ENCODE measurements at regions not wholly inside any gene's neighbourhood (a gene's known extent, or its start where the extent isn't known, plus 50 kb on each side); places are given as distances from the start of the nearest gene placed in this dataset.

DNA sequence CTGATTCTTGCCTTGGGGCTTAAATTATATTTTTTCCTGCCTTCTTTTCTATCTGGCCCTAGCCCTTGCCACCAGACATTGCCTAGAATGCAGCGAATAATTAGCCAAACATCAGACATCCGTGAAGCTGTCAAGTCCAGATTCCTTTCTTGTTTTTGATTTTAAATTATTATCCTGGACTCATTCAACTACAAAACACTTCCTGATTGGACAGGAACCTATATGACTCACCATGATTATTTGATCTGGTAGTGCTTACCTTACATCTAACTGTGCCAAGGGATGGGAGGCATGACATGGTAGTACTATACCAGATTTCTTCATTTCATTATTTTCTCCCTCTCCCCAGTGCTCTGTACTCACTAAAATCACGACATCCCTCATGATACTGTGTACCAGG, 829.6 kb downstream of the TLR4 start:
- Mint-ChIP-seq H3K36me3 (ENCODE audit: low read depth, unreplicated experiment) (no peaks in the 10 kb centered on the region), H3K4me1 (ENCODE audit: low read depth, unreplicated experiment) (peaks cover 26% of the 10 kb centered on the region)
- FAIRE-seq: no peak

DNA sequence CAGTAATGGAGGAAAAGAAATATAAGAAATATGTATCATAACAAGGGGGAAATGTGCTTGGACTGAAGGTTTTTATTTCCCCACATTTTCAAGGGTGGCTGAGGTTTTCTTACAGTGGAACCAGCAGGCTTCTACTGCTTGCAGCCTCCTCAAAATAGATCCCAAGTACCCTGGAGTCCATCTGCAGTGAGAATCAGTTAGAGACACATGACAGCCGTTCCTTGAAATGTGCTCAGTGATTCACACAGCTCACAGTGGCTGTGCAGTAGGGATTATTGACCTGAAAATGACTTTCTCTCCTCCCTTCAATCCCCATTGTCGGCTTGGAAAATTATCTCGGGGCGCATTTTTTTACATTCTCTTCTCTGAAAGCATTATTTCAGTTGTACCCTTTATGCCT, 832.0 kb downstream of the TLR4 start:
- Histone ChIP-seq H3K36me3 (ENCODE audit: insufficient read depth, low read length) (no peaks in the 10 kb centered on the region), H3K4me2 (ENCODE audit: low read length) (no peak overlapping the region), H3K4me3 (ENCODE audit: insufficient read depth, low read depth, low read length) (no peak overlapping the region), H2AFZ (ENCODE audit: low read depth, low read length) (no peak overlapping the region), H3K27ac (ENCODE audit: low read depth, low read length) (no peak overlapping the region), H4K20me1 (ENCODE audit: insufficient read depth, low read length) (no peaks in the 10 kb centered on the region), H3K27me3 (ENCODE audit: insufficient read depth, low read length) (no peaks in the 10 kb centered on the region), H3K9me3 (ENCODE audit: insufficient read depth, low read depth, low read length) (no peaks in the 10 kb centered on the region), H3K4me1 (ENCODE audit: insufficient read depth, low read length) (no peaks in the 10 kb centered on the region), H3K79me2 (ENCODE audit: insufficient read depth, low read length) (no peaks in the 10 kb centered on the region), H3K9ac (ENCODE audit: low read length) (no peak overlapping the region)
- no peaks in the 10 kb centered on the region for H3K36me3 Mint-ChIP-seq (ENCODE audit: low read depth, unreplicated experiment)
- TF ChIP-seq, protein P1, sequence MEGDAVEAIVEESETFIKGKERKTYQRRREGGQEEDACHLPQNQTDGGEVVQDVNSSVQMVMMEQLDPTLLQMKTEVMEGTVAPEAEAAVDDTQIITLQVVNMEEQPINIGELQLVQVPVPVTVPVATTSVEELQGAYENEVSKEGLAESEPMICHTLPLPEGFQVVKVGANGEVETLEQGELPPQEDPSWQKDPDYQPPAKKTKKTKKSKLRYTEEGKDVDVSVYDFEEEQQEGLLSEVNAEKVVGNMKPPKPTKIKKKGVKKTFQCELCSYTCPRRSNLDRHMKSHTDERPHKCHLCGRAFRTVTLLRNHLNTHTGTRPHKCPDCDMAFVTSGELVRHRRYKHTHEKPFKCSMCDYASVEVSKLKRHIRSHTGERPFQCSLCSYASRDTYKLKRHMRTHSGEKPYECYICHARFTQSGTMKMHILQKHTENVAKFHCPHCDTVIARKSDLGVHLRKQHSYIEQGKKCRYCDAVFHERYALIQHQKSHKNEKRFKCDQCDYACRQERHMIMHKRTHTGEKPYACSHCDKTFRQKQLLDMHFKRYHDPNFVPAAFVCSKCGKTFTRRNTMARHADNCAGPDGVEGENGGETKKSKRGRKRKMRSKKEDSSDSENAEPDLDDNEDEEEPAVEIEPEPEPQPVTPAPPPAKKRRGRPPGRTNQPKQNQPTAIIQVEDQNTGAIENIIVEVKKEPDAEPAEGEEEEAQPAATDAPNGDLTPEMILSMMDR (IDR thresholded peaks at IDR 0.05; ENCODE audit: insufficient read depth, low read depth, low read length): no peak
- no peak for TF ChIP-seq EZH2 (IDR thresholded peaks at IDR 0.05; ENCODE audit: insufficient read depth, low read length)
- no peaks in the 10 kb centered on the region for H3K9me3 Mint-ChIP-seq (ENCODE audit: unreplicated experiment)
- no peak overlapping the region for H3K27ac Mint-ChIP-seq (ENCODE audit: unreplicated experiment)
- DNase-seq (ENCODE audit: low read depth): no peak
- no peak overlapping the region for H3K4me3 Mint-ChIP-seq (ENCODE audit: unreplicated experiment)
- H3K4me1 Mint-ChIP-seq (ENCODE audit: low read depth, unreplicated experiment): peaks cover 21% of the 10 kb centered on the region
- H3K27me3 Mint-ChIP-seq (ENCODE audit: low read depth, unreplicated experiment): no peaks in the 10 kb centered on the region
- FAIRE-seq: no peak

More for the DNA sequence above, 829.6 kb downstream of the TLR4 start:
- no peaks in the 10 kb centered on the region for H3K36me3 ChIP-seq (ENCODE audit: insufficient read depth, low read length)
- DNase-seq (ENCODE audit: low read depth): no peak
- H3K4me2 ChIP-seq (ENCODE audit: low read length): no peak overlapping the region
- H4K20me1 ChIP-seq (ENCODE audit: insufficient read depth, low read length): no peaks in the 10 kb centered on the region
- H3K9ac ChIP-seq (ENCODE audit: low read length): no peak overlapping the region
- no peak overlapping the region for H3K27ac ChIP-seq (ENCODE audit: low read depth, low read length)
- no peak overlapping the region for H3K27ac Mint-ChIP-seq (ENCODE audit: unreplicated experiment)
- peaks cover 5% of the 10 kb centered on the region for H3K4me1 ChIP-seq (ENCODE audit: insufficient read depth, low read length)
- H3K9me3 Mint-ChIP-seq (ENCODE audit: unreplicated experiment): no peaks in the 10 kb centered on the region
- H3K27me3 Mint-ChIP-seq (ENCODE audit: low read depth, unreplicated experiment): no peaks in the 10 kb centered on the region
- no peak overlapping the region for H3K4me3 Mint-ChIP-seq (ENCODE audit: unreplicated experiment)
- no peaks in the 10 kb centered on the region for H3K27me3 ChIP-seq (ENCODE audit: insufficient read depth, low read length)
- H2AFZ ChIP-seq (ENCODE audit: low read depth, low read length): no peak overlapping the region
- H3K4me3 ChIP-seq (ENCODE audit: insufficient read depth, low read depth, low read length): no peak overlapping the region
- H3K9me3 ChIP-seq (ENCODE audit: insufficient read depth, low read depth, low read length): no peaks in the 10 kb centered on the region
- TF ChIP-seq, protein P1 (IDR thresholded peaks at IDR 0.05; ENCODE audit: insufficient read depth, low read depth, low read length): no peak
- no peak for TF ChIP-seq EZH2 (IDR thresholded peaks at IDR 0.05; ENCODE audit: insufficient read depth, low read length)
- no peaks in the 10 kb centered on the region for H3K79me2 ChIP-seq (ENCODE audit: insufficient read depth, low read length)

DNA sequence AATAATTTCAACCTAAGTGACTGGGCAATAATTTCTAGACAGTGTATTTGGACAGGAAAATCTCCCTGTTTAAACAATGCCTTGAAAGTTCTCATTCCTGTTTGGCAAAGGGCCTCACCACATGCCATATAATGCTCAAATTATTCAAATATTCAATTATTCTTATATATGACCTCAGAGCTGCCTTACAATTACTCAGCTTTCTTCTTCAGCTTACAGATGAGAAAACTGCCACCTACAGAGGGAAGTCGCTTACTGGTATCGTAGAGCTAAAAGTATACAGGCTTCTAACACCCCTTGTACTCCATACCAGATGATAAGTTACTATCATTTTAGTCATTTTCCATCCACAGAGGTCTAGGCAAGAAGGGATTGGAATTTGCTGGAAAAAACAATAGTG, 830.3 kb downstream of the BRINP1 start:
- no peaks in the 10 kb centered on the region for H3K27me3 ChIP-seq (ENCODE audit: insufficient read depth, low read length)
- H4K20me1 ChIP-seq (ENCODE audit: insufficient read depth, low read length): no peaks in the 10 kb centered on the region
- no peak overlapping the region for H2AFZ ChIP-seq (ENCODE audit: low read depth, low read length)
- H3K4me3 ChIP-seq (ENCODE audit: insufficient read depth, low read depth, low read length): no peak overlapping the region
- Mint-ChIP-seq H3K27me3 (ENCODE audit: low read depth, unreplicated experiment) (no peaks in the 10 kb centered on the region), H3K27ac (ENCODE audit: unreplicated experiment) (no peak overlapping the region), H3K4me1 (ENCODE audit: low read depth, unreplicated experiment) (peaks cover 4% of the 10 kb centered on the region), H3K4me3 (ENCODE audit: unreplicated experiment) (no peak overlapping the region), H3K36me3 (ENCODE audit: low read depth, unreplicated experiment) (no peaks in the 10 kb centered on the region), H3K9me3 (ENCODE audit: unreplicated experiment) (no peaks in the 10 kb centered on the region)
- no peak overlapping the region for H3K9ac ChIP-seq (ENCODE audit: low read length)
- H3K36me3 ChIP-seq (ENCODE audit: insufficient read depth, low read length): no peaks in the 10 kb centered on the region
- DNase-seq (ENCODE audit: low read depth) (no peak), FAIRE-seq (no peak)
- H3K27ac ChIP-seq (ENCODE audit: low read depth, low read length): no peak overlapping the region
- no peaks in the 10 kb centered on the region for H3K4me1 ChIP-seq (ENCODE audit: insufficient read depth, low read length)
- H3K4me2 ChIP-seq (ENCODE audit: low read length): no peak overlapping the region
- no peaks in the 10 kb centered on the region for H3K79me2 ChIP-seq (ENCODE audit: insufficient read depth, low read length)
- H3K9me3 ChIP-seq (ENCODE audit: insufficient read depth, low read depth, low read length): no peaks in the 10 kb centered on the region
- TF ChIP-seq, protein P1 (IDR thresholded peaks at IDR 0.05; ENCODE audit: insufficient read depth, low read depth, low read length): no peak
- TF ChIP-seq EZH2 (IDR thresholded peaks at IDR 0.05; ENCODE audit: insufficient read depth, low read length): no peak

Measured in astrocyte (in vitro differentiated cells and primary cell).